ENCODE measurements at regions not wholly inside any gene's neighbourhood (a gene's known extent, or its start where the extent isn't known, plus 50 kb on each side); places are given as distances from the start of the nearest gene placed in this dataset.

DNA sequence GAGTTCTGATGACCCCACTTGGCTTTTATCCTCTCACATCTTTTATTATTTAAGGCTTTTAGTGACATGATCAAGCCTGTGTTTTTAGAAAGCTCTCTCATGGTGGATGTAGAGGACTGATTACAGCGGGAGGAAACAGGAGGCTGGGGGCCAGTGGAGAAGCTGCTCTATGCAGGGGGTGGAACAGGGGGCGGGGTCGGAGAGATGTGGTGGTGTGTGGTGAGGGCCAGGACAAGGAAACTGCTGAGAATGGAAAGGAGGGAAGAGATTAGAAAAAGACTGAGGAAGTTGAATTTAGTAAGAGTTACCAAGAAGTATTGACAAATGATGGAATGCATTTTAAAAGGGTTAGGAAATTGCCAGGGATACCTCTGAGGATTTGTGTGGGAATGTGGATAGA lies 292.2 kb downstream of the ZIC3 start:
- TF ChIP-seq, protein P1, sequence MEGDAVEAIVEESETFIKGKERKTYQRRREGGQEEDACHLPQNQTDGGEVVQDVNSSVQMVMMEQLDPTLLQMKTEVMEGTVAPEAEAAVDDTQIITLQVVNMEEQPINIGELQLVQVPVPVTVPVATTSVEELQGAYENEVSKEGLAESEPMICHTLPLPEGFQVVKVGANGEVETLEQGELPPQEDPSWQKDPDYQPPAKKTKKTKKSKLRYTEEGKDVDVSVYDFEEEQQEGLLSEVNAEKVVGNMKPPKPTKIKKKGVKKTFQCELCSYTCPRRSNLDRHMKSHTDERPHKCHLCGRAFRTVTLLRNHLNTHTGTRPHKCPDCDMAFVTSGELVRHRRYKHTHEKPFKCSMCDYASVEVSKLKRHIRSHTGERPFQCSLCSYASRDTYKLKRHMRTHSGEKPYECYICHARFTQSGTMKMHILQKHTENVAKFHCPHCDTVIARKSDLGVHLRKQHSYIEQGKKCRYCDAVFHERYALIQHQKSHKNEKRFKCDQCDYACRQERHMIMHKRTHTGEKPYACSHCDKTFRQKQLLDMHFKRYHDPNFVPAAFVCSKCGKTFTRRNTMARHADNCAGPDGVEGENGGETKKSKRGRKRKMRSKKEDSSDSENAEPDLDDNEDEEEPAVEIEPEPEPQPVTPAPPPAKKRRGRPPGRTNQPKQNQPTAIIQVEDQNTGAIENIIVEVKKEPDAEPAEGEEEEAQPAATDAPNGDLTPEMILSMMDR (IDR thresholded peaks at IDR 0.05), result no peak
- TF ChIP-seq POLR2A (IDR thresholded peaks at IDR 0.05), result no peak
- TF ChIP-seq POLR2AphosphoS5 (IDR thresholded peaks at IDR 0.05), result no peak

Data from prostate gland (tissue), 2 donors.